DMS153 treated with DMSO at 0.1 percent for 48 hours (cell line): ENCODE measurements at regions not wholly inside any gene's neighbourhood (a gene's known extent, or its start where the extent isn't known, plus 50 kb on each side); places are given as distances from the start of the nearest gene placed in this dataset.
"Not testable (repeated sequence)": the region's sequence is repeated elsewhere in the genome, so short reads cannot be mapped to it uniquely, and the experiment has no call there.

Experiments
- DNase-seq: peaks from one replicate; lab custom pipeline; 2025; ENCODE audit not compliant: unreplicated experiment; lab: John Stamatoyannopoulos, UW

DNA sequence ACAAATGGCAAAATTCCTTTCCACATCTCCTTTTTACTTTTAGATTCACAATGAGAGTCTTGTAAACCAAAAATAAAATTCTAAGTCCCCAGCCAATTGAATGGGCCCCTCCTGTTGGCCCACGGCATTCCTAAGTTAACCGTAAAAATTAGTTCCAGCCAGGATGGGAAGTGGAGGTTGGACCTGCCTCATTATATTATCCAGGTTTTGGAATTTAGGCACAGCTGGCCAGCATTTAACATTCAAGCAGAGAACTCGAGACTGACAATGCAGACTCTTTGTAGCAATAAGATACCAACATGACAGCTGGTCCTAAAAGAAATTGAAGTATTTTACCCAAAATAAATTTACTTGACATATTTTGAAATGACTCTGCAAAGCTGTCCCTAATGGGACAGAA lies 321.0 kb upstream of the NAALADL2 start:
- DNase-seq: no peak

DNA sequence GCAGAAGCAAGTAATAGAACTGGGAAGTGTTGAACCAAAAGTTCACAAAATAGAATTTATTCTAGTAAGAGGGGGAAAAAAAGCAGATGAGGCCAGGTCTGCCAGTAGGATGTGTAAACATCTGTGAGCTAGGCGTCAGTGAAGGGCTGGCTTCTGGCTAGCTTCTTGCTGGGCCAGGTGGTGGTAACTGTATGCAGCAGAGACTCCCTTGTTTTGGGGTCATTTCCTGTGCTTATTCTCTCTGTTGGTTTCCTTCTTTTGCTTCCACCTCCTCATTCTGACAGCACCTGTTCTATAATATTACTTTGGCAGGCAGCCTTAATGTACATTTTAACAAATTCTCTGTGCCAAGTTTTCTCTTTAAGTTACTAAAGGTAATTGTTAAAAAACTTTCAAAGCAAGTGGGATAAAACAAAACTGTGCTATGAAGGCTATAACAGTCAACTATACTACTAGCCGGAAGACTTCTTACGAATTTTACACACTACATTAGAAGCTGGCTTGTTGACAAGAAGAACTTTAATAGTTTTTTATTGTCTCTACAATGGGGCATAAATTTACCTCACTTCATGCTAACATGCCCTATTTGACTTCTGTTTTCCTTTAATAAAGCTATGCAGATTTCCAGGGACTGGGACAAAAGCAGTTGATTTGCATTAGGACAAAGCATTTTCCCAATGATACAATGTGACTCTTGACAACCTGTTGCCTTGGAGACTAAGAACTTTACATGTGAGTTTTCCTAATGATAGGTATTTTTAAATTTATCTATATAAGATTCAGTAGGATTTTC lies 318.8 kb upstream of the NAALADL2 start:
- DNase-seq: no peak

DNA sequence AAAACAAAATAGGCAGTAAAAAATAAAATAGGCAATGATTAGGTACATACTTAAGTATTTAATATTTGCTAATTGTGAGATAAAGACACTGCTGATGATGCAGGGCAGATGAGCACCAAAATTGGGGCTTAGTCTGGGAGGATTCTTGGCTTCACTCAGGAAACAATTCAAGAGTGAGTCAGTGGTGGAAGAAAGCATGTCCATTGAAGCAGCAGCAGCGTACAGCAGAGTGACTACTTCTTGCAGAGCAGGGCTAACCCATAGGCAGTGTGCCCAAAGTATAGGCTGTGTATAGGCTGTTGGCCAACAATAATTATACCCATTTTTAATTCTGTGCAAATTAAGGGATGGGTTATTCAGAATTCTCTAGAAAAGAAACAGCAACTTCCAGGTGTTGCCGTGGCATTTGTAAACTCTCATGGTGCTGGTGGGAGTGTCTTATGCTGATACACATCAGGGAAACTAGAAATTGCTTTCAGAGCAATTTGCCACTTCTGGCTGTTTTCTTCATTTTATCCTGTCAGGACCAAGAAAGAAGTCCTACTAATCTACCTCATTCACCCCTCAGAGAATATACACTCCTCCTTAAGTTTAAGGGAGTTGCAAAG lies 317.3 kb upstream of the NAALADL2 start:
- DNase-seq: no peak

DNA sequence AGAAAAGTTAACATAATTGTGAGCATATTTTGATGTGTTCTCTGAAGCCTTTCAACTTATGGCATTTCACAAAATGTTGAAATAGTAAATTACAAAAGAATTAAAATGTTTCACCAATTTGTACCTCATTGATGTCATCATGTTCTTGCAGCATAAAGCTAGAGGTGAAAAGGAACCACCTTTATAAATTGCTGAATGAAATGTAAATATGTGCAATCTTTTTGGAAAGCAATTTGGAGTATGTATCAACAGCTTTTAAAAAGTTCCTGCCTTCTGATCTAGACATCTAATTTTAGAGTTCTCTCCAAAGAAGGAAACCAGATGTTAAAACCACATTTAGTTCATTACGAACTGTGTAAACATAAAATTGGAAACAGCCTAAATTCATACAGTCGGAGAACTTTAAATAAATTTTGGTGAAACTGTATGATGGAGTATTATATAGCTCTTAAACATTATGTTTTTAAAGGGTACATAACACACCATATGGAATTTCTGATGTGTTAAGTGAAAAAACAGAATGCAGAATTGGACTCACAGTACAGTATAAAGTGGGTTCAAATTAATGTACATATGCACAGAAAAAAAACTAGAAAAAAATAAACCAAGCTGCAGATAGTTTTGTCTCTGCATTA lies 311.2 kb upstream of the NAALADL2 start:
- DNase-seq: no peak

DNA sequence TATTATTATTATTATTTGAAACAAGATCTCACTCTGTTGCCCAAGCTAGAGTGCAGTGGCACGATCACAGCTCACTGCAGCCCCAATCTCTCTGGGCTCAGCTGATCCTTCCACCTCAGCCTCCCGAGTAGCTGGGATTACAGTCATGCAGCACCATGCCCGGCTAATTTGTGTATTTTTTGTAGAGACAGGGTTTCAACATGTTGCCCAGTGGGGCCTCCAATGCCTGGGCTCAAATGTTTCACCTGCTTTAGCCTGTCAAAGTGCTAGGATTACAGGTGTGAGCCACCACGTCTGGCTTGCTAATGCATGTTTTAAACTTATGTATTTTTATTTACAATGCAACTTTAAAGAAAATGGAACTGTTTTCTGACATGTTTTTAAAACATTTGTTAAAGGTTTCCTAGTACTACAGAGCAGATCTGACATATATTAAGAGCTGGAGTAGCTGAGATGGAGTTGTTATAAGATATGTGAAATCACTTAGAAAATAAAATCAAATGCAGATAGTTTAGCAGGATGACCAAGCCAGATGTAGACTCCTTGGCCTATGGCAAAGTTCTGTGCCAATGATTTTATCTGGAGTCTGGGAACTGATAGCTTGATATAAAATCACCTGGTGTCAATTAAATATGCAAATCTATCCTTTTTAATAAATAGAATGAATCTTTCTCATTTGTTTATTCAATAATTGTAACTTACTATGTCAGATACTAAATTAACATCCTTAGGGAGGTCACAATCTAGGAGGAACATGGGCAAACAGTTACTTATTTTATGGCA lies 310.1 kb upstream of the NAALADL2 start:
- no peak for DNase-seq

DNA sequence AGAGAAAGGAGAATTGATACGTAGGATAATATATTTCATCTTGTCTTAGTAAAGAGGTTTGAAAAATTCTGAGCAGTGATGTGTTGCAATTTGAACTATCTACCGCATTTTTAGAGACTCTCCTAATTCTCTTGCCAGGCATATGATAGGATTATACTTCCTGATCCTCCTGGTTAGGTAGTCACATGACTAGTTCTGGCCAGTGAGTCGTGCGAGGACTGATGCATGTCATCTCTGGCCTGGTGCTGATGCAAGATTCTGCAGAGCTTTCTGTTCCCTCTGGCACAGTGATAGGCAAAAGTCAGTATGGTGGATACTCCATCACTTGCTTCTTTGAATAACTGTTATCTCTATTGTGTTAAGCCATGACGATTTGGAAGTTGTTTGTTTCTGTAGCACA lies 277.6 kb upstream of the NAALADL2 start:
- DNase-seq: no peak

DNA sequence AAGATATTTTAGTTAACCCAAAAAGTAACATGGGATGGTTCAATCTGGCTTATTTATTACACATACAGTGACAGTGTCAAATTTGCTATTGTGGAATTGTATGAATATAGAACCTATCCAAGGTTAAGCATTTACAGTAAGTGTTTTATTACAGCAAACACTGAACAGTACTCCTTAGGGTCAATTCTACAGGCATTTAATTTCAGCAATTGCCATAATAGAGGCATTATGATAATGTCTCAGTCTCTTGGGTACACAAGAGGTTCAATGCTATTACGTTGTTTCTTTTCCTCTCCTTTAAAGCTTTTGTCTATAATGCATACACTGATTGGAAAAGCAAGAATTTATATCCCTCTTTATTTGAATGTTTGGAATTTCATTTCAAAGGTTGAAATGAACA lies 275.7 kb upstream of the NAALADL2 start:
- DNase-seq: no peak

DNA sequence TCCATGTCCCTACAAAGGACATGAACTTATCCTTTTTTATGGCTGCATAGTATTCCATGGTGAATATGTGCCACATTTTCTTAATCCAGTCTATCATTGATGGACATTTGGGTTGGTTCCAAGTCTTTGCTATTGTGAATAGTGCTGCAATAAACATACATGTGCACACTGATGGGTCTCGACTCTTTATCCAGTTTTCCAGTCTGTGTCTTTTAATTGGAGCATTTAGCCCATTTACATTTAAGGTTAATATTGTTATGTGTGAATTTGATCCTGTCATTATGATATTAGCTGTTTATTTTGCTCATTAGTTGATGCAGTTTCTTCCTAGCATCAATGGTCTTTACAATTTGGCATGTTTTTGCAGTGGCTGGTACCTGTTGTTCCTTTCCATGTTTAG lies 272.0 kb upstream of the NAALADL2 start:
- DNase-seq: not testable (repeated sequence)

DNA sequence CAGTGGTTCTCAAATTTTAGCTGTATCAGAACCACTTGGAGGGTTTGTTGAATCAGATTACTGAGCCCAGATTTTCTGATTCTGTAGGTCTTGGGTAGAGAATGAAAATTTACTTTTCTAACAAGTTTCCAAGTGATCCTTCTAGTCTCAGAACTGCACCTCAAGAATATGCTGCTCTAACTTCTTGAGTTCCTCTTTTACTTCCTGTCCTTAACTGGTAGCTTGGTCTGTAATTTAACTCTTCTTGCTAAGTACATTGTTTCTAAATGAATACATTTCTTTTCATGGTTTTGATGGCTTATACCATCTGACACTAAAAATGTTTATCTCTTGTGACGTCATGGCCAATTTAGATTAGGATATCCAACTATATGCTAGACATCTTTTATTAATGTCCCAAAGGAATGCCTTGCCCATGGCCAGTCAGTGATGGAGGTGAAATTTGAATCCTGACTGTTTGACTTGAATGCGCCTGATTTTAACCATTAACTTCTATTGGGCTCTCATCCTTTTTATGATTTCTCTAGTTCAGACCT lies 262.6 kb upstream of the NAALADL2 start:
- no peak for DNase-seq

DNA sequence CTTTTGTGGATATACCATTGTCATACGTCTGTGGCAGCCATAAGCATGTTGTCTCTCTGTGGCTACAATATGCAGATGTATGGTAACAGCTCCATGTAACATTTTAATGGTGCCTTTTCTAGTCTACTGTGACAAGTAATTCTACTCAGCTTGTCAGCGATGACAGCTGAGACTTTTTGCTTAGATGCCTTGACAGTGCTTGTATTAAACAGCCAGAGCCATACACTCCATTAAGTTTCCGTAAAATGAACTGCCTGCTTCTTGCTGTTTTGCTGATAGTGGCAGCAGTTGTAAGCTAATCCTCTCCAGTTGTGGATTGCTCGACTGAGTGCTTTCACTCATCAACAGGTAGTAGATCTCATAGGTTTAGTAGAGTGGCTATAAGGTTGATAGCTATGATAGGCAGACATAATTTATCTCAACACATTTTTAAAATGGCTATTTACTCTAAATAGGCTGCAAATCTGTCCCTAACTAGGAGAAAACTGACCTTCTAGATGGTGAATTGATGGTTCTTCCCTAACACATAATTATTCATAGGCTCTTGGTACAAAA lies 260.2 kb upstream of the NAALADL2 start:
- DNase-seq: no peak

DNA sequence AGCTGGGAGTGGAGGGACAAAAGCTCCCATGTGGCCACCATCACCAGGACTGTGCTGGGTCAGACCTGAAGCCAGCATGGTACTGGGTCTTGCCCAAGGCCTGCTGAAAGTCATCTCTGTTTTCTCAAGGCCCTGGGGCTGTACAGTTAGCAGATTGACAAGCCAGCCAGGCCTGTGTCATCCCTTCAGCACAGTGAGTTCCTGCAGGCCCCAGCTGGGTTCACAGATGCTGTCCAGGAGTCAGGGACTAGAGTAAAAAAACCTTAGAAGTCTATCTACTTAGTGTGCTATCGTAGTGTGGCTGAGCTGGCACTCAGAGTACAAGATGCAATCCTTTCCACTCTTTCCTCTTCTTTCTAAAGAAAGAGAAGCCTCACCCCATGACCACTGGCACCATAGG lies 246.0 kb upstream of the NAALADL2 start:
- DNase-seq: no peak

DNA sequence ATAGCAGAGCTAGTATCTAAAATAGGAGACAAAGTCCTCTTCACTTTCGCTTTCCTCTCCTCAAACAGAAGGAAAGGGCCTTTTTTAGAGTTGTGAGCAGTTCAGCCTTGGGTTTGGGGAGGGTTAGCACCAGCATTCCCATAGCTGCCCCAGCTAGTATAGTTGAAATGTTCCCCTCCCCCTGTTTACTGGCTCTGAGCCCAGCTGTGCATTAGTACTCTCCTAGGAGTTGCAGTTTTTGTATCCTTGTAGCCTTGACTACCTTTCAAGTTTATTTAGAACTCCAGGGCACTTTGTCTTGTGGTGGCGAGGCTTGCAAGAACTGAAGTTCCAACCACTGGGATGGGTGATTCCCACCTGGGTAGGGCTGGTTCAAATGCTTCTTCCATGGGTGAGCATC lies 245.1 kb upstream of the NAALADL2 start:
- DNase-seq: no peak

DNA sequence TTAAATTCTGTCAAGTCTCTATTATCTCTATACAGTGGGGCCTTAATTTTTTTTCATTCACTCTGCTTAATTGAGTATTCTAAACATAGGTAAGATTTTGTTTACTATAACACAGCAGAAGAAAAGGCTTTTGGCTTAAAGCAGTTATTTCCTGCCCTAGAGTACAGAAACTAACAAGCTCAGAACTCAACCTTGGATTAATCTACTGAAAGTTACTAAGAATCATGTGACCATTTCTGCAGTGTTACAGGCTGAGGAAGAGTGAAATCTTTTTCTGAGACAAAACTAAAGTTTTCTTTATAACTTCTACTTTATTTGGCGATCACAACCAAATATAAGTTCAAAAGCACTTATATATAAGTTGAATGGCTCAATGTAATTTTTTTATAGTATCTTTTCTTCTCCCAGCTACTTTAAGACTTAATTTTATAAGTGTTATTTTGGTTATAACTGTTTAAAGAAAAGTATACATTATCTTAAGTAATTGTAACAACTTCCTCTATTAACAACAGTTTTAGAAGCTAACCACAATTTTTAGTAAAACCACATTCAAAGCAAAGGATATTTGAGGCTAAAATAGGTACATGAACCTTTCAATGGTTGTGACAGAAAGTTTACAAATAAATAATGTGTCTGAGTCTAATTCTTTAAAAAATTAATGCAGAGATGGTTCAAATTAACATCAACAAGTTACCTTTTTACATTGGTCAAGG lies 240.6 kb upstream of the NAALADL2 start:
- no peak for DNase-seq

DNA sequence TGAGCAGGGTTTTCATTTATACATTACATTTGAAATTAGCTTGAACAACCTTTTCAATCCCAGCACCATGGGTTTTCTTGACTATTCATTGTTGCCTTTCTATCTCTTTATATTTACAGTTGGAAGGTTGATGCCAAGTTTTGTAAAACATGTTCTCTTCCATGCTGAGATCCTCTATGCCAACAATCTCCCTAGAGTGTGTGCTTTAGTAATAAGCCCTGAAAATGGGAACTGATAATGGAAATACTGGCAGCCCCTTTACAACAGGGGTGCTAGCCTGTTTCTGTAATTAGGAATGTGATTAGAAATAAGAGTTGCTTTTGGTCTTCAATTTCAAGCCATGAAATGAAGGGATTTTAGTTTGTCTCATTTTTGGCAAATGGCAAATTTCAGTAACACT lies 239.9 kb upstream of the NAALADL2 start:
- no peak for DNase-seq

DNA sequence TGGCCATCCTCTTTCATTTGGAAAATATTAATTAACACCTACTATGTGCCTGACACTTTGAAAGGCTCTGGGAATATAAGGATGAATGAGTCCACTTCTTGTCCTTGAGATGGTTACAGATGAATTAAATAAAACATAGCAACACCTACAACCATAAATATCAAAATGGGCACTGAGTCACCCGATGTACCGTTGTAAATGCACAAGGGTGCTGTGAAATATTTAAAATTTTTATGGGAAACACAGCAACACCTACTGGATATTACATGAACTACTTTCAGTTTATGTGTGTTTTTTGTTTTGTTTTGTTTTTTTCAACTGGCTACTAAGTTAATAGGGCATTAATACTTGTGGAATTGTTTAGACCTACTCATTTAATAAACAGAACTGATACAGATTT lies 239.0 kb upstream of the NAALADL2 start:
- DNase-seq: no peak

DNA sequence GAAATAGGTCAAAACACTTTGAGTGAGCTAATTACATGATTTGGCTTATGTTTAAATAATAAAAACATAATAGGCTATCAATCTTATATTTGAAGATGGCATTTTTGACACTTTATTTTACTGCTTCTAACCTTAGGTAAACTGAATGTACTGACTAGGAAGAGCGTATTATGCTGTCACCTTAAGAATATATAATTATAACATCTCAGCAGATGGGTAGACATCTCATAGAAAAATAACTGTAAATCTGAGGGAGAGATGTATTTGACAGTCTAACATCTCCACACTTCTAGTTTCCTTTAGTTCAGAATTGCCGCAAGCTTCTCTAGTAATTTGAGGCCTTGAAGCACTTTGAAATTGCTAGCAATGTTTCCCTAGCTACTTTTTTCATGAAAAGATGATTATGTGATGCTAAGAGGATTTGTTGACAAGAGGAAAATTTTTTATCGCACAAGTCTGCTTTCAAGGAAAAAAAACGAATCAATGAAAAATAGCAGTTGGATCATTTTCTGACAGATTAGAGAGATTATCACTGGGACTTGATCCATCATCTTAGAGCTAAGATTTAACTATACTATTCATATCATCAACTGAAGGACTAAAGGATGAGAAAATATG lies 238.2 kb upstream of the NAALADL2 start:
- DNase-seq: no peak

DNA sequence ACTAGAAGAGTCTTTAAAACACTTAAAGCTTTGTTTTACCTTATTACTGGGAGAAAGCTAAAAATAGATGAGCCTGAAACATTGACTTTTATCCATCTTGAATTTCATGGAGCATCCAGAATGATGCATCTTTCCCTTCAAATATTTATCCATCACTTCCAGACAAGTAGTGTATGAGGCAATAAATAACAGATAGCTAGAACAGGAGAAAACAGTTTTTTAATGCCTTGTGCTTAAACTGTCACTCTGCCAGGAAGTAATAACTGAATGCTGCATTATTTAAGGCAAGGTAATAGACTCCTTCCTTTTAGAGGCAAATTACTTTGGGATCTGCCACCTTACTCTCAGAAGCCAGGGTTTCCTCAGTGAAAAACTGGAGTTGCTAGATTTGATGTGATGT lies 225.8 kb upstream of the NAALADL2 start:
- no peak for DNase-seq

DNA sequence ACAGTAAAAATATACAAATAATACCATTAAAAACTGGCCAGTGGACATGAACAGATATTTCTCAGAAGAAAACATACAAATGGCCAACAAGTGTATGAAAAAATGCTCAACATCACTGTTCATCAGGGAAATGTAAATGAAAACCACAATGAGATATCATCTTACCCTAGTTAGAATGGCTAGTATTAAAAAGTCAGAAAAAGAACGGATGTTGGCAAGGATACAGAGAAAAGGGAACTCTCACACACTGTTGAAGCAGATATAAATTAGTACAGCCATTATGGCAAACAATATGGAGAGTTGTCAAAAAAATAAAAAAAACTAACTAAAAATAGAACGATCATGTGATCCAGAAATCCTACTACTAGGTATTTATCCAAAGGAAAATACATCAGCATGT lies 222.7 kb upstream of the NAALADL2 start:
- DNase-seq: no peak

DNA sequence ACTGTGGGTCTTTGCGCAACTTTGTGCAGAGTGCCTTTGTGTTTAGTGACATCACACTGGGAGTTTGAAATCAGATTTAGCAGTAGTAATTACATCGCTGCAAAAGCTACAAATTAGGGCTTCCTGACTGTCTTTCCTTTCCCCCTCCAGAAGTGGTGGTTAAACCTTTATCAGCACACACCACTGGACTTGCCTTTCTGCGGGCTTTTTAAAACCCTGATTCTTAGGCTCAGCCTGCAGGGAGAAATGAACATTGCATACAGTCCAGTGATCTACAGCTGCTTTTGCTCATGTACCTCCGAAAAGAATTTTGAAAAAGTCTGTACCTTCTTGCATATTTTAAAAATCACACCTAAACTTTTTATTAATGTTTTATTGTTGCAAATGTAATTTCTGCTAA lies 219.7 kb upstream of the NAALADL2 start:
- DNase-seq: no peak

DNA sequence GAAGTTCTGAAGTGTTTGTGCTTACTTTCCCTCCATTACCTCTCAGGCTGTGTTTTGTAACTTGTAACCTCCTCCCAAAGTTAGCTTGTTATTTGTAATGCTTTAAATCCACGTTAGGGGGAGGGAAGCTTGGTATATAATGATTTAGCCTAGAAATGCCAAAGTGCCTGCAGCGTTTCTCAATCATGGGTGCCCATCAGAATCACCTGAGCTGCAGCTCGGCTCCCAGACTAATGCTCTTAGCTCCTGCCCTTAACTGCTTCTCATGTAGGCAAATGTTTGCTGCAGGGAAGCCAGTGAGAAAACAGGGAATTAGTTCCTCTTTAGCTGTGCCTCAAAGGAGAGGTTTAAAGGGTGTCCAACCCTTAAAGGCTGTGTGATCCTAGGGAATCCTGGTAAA lies 219.2 kb upstream of the NAALADL2 start:
- DNase-seq: no peak
